ENCODE measurements at regions not wholly inside any gene's neighbourhood (a gene's known extent, or its start where the extent isn't known, plus 50 kb on each side); places are given as distances from the start of the nearest gene placed in this dataset.
A peak's percentile ranks its signal among the peaks of the same experiment; 100 is the strongest.
"Not testable (repeated sequence)": the region's sequence is repeated elsewhere in the genome, so short reads cannot be mapped to it uniquely, and the experiment has no call there.

- DNase-seq = no peak
Measured at GRCh38 chr16:60481591-60481990, 1554.6 kb downstream of the CDH8 start.

- DNase-seq = no peak
Measured at GRCh38 chr16:60478810-60479209, 1557.4 kb downstream of the CDH8 start.

DNA sequence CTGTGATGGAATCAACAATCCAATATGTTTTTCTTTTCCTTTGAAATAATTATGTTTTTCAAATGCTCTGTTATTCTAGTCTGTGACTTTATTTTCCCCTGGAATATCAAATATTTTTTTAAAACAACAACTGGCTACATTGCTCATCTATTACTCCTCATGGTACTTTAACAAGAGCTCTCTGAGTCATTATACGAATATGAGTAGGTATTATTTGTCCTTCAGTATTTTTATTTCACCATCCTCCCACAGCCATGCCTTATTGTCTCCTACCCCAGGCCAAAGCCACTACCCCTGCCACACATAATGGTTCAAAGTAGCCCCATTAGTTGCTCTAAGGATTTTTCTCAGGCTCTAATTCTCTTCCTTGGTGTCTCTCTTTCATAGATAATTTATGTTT, 1572.3 kb downstream of the CDH8 start:
- DNase-seq = no peak

DNA sequence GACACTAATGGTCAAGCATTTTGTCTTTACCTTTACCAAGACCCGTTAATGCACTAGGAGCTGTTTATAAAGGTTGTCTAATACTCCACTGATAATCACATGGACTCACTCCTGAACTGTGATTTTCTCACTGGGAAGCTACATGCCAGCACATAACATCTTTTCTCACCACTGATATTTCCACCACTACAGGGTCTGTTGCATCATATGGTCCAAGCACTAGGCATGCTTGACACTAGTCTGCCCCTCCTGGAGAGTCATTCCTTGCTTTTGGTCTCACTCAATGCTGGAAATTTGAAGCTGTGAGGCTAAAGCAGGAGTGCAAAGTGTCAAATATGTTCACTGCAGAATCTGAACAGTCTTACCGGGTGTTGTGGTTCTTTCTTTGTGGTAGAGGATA, 1576.8 kb downstream of the CDH8 start:
- DNase-seq = no peak

GRCh38 chr16:60458255-60458654, 1578.0 kb downstream of the CDH8 start:
- no peak for DNase-seq

- no peak for DNase-seq
Measured at GRCh38 chr16:60452646-60453045, 1583.6 kb downstream of the CDH8 start.

- no peak for DNase-seq
Measured at GRCh38 chr16:60438894-60439293, 1597.3 kb downstream of the CDH8 start.

DNA sequence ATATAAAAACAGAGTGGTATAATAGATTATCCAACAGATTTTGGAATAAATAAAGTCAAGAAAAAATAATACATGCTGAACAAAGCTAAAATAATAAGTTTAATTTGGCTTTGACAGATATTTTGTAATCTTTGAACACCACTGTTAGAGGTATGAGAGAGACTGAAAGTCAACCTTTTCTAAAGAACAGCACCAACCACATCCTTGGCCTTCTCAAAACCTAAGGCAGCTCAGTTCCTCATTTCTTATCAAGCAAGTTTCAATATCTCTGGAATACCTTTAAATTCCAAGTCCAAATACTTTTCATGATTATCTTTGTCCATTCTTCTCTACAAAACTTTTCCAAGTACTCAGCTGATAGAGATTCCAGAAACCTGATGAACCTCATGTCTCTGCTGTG, 1603.8 kb downstream of the CDH8 start:
- DNase-seq = no peak

DNA sequence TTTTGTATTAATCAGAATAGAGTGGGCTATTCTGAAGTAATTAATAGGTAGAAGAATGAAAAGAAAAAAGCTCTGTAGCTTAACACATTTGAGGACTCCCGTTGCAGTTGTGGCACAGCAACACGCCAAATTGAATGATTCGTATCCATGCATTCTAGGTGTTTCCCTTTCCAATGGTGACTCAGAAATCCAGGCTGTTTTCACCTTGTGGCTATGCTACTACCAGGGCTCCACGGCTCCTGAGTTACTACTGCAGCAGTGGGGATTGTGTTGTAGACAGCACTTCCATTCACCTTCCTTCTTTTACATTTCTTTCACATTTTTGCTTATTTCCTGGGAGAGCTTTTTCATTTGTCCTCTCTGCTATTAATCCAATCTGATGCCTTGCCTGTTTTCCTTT, 1616.4 kb downstream of the CDH8 start:
- no peak for DNase-seq

- no peak for DNase-seq
Measured at GRCh38 chr16:60414613-60415012, 1621.6 kb downstream of the CDH8 start.

GRCh38 chr16:60413969-60414368, 1622.3 kb downstream of the CDH8 start:
- peak; percentile 10 for DNase-seq

GRCh38 chr16:60407606-60408005, 1628.6 kb downstream of the CDH8 start:
- no peak for DNase-seq

DNA sequence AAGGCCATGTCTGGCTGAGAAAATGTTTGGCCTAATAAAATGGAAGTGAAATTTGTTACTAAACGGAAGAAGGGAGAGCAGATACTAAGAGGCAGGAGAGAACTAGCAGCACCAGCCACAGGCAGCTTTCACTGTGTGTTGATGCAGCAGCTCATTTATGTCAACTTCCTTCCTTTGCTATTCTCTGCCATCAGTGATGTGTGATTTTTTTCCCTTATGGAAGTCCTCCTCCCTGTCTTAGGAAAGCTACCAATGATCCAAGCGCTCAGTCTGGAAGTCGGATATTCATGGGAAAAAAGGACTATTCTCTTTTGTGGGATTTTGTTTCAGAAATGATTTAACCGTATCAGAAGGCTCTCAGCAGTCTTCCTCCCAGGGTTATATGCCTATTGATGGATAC, 1629.2 kb downstream of the CDH8 start:
- DNase-seq = no peak

- DNase-seq = no peak
Measured at GRCh38 chr16:60405286-60405685, 1631.0 kb downstream of the CDH8 start.

DNA sequence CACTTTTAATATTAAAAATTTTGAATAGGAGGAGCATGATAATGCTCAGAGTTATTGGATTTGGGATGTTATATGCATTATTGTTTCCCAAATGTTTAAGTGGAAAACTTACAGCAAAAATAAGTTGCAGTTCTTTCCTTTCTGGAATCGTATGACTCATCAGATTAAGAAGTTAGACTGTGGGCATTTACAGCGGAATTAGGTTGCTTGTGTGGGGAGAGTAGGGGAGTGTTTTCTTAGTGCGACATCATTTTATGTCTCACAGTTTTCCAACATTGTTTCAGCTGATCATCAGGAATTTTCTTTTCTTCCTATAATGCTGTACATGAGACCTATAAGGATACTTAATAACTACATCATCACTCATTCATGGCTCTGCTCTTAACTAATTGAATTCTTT, 1631.8 kb downstream of the CDH8 start:
- no peak for DNase-seq

- not testable (repeated sequence) for DNase-seq
Measured at GRCh38 chr16:60402941-60403340, 1633.3 kb downstream of the CDH8 start.

GRCh38 chr16:60392380-60392779, 1643.9 kb downstream of the CDH8 start:
- no peak for DNase-seq

GRCh38 chr16:60371591-60371990, 1637.5 kb upstream of the GOT2 start:
- DNase-seq = no peak

DNA sequence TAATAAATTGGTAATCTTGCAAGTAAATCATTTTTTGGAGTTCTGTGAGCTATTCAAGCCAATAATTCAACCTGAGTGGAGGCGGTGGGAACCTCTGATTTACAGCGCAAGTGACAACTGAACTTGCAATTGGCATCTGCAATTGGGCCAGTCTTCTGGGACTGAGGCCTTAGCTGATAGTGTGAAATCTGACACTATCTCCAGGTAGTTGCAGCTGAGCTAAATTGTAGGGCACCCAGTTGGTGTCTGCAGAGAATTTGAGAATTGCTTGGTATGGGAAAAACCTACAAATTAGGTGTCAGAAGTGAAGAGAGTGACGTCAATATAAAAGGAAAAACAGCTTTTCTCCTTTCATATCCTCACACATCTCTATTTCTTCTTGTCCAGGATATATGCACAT, 1633.6 kb upstream of the GOT2 start:
- no peak for DNase-seq

DNA sequence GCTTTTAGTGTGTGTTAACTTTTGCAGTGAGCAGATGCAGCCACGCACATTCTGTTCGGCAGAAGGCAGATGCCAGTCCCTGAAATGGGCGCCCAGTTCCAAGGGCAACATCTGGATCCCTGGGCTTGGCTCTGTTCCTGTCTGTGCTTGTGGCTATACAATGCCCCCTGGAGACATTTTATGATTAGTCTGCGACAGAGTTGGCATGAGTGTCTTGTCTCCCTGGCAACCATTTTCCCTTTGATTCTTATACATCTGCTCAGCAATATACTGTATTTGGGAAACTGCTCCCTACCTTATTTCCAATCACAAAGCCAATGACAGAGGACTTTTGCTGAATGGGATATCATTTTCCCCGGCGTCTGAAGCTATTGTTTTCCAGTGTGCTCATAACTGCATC, 1629.5 kb upstream of the GOT2 start:
- DNase-seq = no peak

DNA sequence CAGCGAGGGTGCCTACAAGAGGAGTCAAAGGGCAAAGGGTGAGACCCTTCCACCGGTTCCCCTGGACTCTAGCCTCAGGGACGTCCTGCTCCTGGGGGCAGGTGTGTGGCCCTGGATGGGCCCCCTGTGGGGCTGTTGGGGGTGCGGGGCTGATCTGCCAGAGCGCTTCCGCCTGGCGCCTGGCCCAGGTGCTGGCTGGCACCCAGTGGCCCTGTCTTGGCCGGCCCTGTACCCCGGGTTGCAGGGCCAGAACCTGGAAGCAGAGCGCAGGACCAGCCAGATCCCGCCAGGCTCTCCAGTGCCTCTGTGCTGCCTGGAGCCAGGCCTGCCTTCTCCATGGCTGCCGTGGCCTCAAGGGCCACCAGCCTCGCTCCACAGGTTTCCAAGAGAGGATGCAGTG, 1625.8 kb upstream of the GOT2 start:
- not testable (repeated sequence) for DNase-seq

DNA sequence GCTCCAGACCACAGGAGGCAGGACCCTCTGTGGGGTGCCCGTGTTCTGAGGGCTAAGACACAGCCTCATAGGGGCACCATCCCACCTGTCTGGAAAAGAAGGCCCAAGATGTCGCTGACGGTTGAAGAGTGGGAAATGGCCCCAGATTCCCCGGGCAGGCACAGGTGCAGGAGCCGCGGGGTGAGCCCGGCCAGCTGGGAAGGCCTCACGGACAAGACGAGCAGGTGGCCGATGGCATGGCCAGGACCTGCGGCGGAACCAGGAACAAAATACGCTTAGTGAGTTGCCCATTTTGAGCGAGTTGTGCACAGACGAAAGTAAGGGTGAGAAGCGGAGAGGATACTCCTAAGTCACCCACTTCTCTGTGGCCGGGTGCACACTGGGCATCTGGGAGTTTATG, 1625.3 kb upstream of the GOT2 start:
- DNase-seq = not testable (repeated sequence)

GRCh38 chr16:60357876-60358522, 1623.9 kb upstream of the GOT2 start:
- not testable (repeated sequence) for DNase-seq

DNA sequence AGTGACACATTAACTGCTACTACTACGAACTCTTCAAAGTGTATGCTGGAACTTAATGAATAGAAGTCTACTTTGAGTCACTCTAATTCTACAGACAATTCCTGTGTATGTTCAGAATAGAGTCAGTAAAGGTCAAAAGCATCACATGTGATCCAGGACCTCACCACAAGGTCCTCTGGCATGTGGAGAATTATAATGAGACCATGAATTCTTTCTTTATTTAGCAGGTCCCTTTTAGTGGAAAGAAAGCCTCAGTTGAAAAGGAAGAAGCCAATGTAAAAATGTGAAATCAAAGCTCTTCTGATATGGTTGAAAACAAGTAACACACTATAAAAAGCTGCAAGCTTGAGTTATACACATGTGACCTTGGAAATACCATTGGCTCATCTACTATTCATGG, 1612.1 kb upstream of the GOT2 start:
- DNase-seq = no peak

DNA sequence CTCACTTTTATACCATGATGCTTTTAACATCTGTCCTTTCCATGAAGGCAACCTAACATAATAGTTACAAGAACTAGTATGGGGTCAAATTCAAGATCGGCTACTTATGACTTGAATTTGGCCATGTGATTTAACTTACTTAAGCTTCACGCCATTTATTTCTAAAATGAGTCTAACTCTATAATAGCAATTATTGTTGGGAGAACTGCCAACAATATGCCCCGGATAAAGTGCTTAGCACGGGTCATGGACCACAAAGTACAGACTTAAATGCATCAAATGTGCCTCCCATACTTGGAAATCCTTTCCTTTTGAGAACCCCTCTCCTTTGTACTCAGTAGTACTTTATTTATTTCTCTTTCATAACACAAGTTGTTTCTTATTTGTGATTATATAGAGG, 1603.6 kb upstream of the GOT2 start:
- DNase-seq = no peak

- no peak for DNase-seq
Measured at GRCh38 chr16:60331168-60331567, 1597.1 kb upstream of the GOT2 start.
